GM23248 (cell line): ENCODE measurements at regions not wholly inside any gene's neighbourhood (a gene's known extent, or its start where the extent isn't known, plus 50 kb on each side); places are given as distances from the start of the nearest gene placed in this dataset.
A peak's percentile ranks its signal among the peaks of the same experiment; 100 is the strongest.
"Not testable (repeated sequence)": the region's sequence is repeated elsewhere in the genome, so short reads cannot be mapped to it uniquely, and the experiment has no call there.

Source experiments
- DNase-seq: peaks from one replicate; pipeline ENCODE4 v3.0.0-alpha.2; 2015
- H2AFZ ChIP-seq: fragments of 200-600 bp; sonication (generic); 2 replicates; pipeline ENCODE4 v1.6.1; 2016; ENCODE audit warnings: antibody characterized with exemption
- H3F3A ChIP-seq: fragments of 200-600 bp; sonication (generic); 2 replicates; pipeline ENCODE4 v1.6.1; 2016; ENCODE audit warnings: mild to moderate bottlenecking, antibody characterized with exemption, mixed run types; ENCODE audit not compliant: insufficient read depth
- H3K27ac ChIP-seq: fragments of 200-600 bp; sonication (generic); 2 replicates; pipeline ENCODE4 v1.5.1; 2016; ENCODE audit warnings: mild to moderate bottlenecking
- H3K27me3 ChIP-seq: fragments of 200-600 bp; sonication (generic); replicated peaks from 2 replicates; pipeline ENCODE4 v1.6.1; 2016; ENCODE audit warnings: mild to moderate bottlenecking; ENCODE audit not compliant: insufficient read depth
- H3K36me3 ChIP-seq: fragments of 200-600 bp; sonication (generic); 2 replicates; pipeline ENCODE4 v1.6.1; 2016; ENCODE audit warnings: low read depth, mild to moderate bottlenecking
- H3K4me1 ChIP-seq: fragments of 200-600 bp; sonication (generic); 2 replicates; pipeline ENCODE4 v1.6.1; 2016; ENCODE audit warnings: mild to moderate bottlenecking; ENCODE audit not compliant: insufficient read depth
- H3K4me2 ChIP-seq: fragments of 200-600 bp; sonication (generic); one replicate; pipeline ENCODE4 v1.6.1; 2016; ENCODE audit warnings: mild to moderate bottlenecking; ENCODE audit not compliant: unreplicated experiment
- H3K4me3 ChIP-seq: fragments of 200-600 bp; sonication (generic); 2 replicates; pipeline ENCODE4 v1.5.1; 2016; ENCODE audit warnings: mild to moderate bottlenecking
- H3K79me2 ChIP-seq: fragments of 200-600 bp; sonication (generic); 2 replicates; pipeline ENCODE4 v1.6.1; 2016; ENCODE audit warnings: mild to moderate bottlenecking; ENCODE audit not compliant: insufficient read depth
- H3K9ac ChIP-seq: fragments of 200-600 bp; sonication (generic); 2 replicates; pipeline ENCODE4 v1.6.1; 2016; ENCODE audit warnings: mild to moderate bottlenecking
- H3K9me2 ChIP-seq: fragments of 200-600 bp; sonication (generic); 2 replicates; pipeline ENCODE4 v1.6.1; 2016; ENCODE audit warnings: mixed run types, mild to moderate bottlenecking, moderate library complexity; ENCODE audit not compliant: insufficient read depth
- H3K9me3 ChIP-seq: fragments of 200-600 bp; sonication (generic); one replicate; pipeline ENCODE4 v1.6.1; 2017; ENCODE audit warnings: low read depth
- H4K20me1 ChIP-seq: fragments of 200-600 bp; sonication (generic); 2 replicates; pipeline ENCODE4 v1.6.0; 2016; ENCODE audit not compliant: insufficient read depth
- EZH2 ChIP-seq: fragments of 200-600 bp; sonication (generic); IDR thresholded peaks from 2 replicates; pipeline ENCODE4 v1.6.1; 2018; ENCODE audit warnings: antibody characterized with exemption, mild to moderate bottlenecking; ENCODE audit not compliant: insufficient read depth, poor library complexity, severe bottlenecking
- EZH2phosphoT487 ChIP-seq: fragments of 200-600 bp; sonication (generic); IDR thresholded peaks from 2 replicates; pipeline ENCODE4 v1.6.1; 2018; ENCODE audit warnings: antibody characterized with exemption, moderate library complexity, mild to moderate bottlenecking, low read depth; ENCODE audit not compliant: insufficient read depth
- WGBS, 2 experiments: methylation state at CpG; one replicate each; pipeline ENCODE4 v1.1.6; 2015 to 2017; ENCODE audit warnings: low lambda C conversion rate in 2 of 2, low coverage in 1 of 2; ENCODE audit errors: missing lambda C conversion rate in 2 of 2; 5-methylcytosine and 5-hydroxymethylcytosine counted together
- in situ Hi-C: fragments of 300-500 bp; cut with MboI; formaldehyde crosslinking; loops from 2 replicates; pipeline ENCODE4 v1.15.0; 2020

DNA sequence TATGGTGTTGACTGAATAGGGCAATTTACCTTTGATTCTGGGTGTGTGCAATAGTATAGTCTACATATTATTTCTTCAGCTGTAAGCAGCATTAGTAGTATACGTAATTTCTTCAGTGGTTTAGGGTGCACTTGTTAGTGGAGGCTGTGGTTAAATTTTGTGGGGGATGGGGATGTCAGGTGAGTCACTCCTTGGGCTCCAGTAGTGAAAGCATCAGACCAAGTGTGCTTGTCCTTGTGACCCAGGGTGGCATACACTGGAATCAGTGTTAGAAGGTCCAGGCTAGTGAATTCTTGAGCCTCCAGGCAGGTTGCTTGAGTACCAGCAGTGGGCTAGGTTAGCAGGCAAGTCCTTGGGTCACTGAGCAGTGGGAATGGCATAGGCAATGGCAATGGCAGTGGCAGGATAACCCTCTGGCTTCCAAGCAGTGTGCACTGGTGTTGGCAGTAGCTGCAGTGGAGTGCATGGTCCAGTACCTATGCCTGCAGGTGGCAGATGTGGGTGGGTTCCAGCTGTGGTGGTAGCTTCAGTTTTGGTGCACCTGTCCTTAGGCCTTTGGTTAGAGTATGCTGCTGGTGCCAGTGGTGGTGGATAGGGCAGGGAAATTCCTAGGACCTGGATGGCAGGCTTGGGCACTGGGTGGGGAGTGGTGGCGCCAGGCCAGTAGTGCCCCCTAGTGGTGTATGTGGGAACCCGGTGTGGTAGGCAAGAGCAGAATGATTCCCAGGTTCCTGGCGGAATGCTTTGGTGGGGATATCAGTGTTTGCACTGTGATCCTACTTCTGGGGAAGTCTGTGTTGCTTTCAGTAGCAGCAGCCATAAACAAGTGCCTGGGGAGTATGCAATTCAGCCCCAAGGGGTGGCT is 531.0 kb downstream of the SMARCA1 start:
- H4K20me1 ChIP-seq: no peaks in the 10 kb centered on the region
- 17 to 30% methylated on average over 4 of the region's 4 CpGs for WGBS, 2 experiments
- H3K9me3 ChIP-seq: no peaks in the 10 kb centered on the region
- no peaks in the 10 kb centered on the region for H3F3A ChIP-seq
- H2AFZ ChIP-seq: no peak overlapping the region
- no peak for TF ChIP-seq EZH2
- in situ Hi-C loops: no loop called here
- H3K27ac ChIP-seq: no peak overlapping the region
- H3K4me3 ChIP-seq: no peak overlapping the region
- H3K9me2 ChIP-seq: no peaks in the 10 kb centered on the region
- H3K36me3 ChIP-seq: no peaks in the 10 kb centered on the region
- no peak overlapping the region for H3K4me2 ChIP-seq
- no peaks in the 10 kb centered on the region for H3K27me3 ChIP-seq
- no peak overlapping the region for H3K9ac ChIP-seq
- no peaks in the 10 kb centered on the region for H3K4me1 ChIP-seq
- H3K79me2 ChIP-seq: no peaks in the 10 kb centered on the region
- no peak for DNase-seq

DNA sequence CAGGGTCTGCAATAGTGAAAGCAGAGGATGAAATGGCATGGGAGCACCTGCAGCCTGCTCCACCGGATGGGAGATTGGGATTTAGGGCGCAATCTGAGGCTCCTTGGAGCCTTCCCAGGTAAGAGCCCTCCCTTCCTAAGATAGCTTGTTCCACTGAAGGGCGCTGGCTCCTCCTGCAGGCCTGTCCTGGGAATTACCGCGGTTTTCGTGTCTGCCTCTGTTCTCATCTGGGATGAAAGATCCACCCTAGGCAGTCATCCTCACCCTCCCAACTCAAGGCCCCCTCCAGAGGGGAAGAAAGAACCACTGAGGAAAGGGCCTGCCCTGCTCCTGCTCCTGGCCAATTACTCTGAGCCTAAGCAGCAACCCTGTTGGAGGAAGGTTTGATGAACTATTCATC is 547.5 kb downstream of the SMARCA1 start:
- no peaks in the 10 kb centered on the region for H3K36me3 ChIP-seq
- H3K79me2 ChIP-seq: no peaks in the 10 kb centered on the region
- H3F3A ChIP-seq: no peaks in the 10 kb centered on the region
- no peaks in the 10 kb centered on the region for H3K9me2 ChIP-seq
- DNase-seq: peak; percentile 6
- H3K9ac ChIP-seq: no peak overlapping the region
- no peaks in the 10 kb centered on the region for H4K20me1 ChIP-seq
- H3K27me3 ChIP-seq: no peaks in the 10 kb centered on the region
- no peaks in the 10 kb centered on the region for H3K9me3 ChIP-seq
- H3K4me3 ChIP-seq: no peak overlapping the region
- in situ Hi-C loops: no loop called here
- WGBS, 2 experiments: 0 to 6% methylated on average over 3 to 6 of the region's 6 CpGs
- H3K4me2 ChIP-seq: no peak overlapping the region
- no peak overlapping the region for H2AFZ ChIP-seq
- H3K4me1 ChIP-seq: no peaks in the 10 kb centered on the region
- H3K27ac ChIP-seq: no peak overlapping the region
- TF ChIP-seq EZH2phosphoT487 (no peak), EZH2 (no peak)

DNA sequence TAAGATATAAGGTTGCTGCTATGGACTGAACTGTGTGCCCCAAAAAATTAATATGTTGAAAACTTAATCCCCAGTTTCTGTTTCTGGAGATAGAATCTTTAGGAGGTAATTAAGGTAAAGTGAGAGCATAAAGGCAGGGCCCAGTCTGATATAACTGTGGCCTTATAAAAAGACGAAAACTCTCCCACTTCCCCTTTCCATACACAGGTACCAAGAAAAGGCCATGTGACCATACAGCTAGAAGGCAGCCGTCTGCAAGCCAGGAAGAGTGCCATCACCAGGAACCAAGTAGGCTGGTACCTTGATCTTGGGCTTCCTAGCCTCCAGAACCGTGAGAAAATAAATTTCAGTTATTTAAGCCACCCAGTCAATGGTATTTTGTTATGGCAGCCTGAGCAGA is 550.3 kb downstream of the SMARCA1 start:
- in situ Hi-C loops: no loop called here

DNA sequence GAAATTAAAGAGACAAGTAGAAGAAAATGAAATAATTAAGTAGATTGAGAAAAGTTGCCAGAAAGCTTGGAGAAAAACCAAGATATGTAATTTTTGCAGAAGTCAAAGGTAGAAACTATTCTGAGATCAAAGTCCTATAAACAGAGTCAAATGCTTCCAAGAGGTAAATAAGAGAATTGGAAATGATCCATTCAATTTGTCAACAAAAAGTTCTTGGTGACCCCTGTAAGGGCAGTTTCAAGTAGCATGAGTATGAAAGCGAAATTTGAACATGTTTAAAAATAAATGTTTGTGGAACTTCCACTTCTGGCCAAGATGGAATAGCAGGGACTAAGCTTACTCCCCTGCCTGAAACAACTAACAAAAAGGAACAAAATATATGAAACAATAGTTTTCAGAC is 562.0 kb downstream of the SMARCA1 start:
- Histone ChIP-seq H3K9me3 (no peaks in the 10 kb centered on the region), H3K4me3 (no peak overlapping the region), H3K4me2 (no peak overlapping the region), H4K20me1 (no peaks in the 10 kb centered on the region), H3K9me2 (no peaks in the 10 kb centered on the region), H3K27me3 (no peaks in the 10 kb centered on the region), H3K79me2 (no peaks in the 10 kb centered on the region), H3K4me1 (no peaks in the 10 kb centered on the region), H3K27ac (no peak overlapping the region), H3F3A (no peaks in the 10 kb centered on the region), H3K9ac (no peak overlapping the region), H2AFZ (no peak overlapping the region), H3K36me3 (no peaks in the 10 kb centered on the region)
- 11 to 17% methylated on average over 1 of the region's 1 CpG for WGBS, 2 experiments
- in situ Hi-C loops: no loop called here
- no peak for DNase-seq
- TF ChIP-seq EZH2phosphoT487 (no peak), EZH2 (no peak)

More for the DNA sequence above, 550.3 kb downstream of the SMARCA1 start:
- TF ChIP-seq EZH2phosphoT487: no peak
- no peak for TF ChIP-seq EZH2
- no peaks in the 10 kb centered on the region for H4K20me1 ChIP-seq
- no peaks in the 10 kb centered on the region for H3K36me3 ChIP-seq
- H3K4me3 ChIP-seq: no peak overlapping the region
- WGBS, 2 experiments: 15 to 18% methylated on average over 3 of the region's 3 CpGs
- no peaks in the 10 kb centered on the region for H3K9me2 ChIP-seq
- no peak overlapping the region for H3K4me2 ChIP-seq
- H3K9me3 ChIP-seq: no peaks in the 10 kb centered on the region
- H3K27me3 ChIP-seq: no peaks in the 10 kb centered on the region
- H3K4me1 ChIP-seq: no peaks in the 10 kb centered on the region
- no peaks in the 10 kb centered on the region for H3K79me2 ChIP-seq
- no peak overlapping the region for H3K27ac ChIP-seq
- H2AFZ ChIP-seq: no peak overlapping the region
- H3F3A ChIP-seq: no peaks in the 10 kb centered on the region
- H3K9ac ChIP-seq: no peak overlapping the region
- no peak for DNase-seq

DNA sequence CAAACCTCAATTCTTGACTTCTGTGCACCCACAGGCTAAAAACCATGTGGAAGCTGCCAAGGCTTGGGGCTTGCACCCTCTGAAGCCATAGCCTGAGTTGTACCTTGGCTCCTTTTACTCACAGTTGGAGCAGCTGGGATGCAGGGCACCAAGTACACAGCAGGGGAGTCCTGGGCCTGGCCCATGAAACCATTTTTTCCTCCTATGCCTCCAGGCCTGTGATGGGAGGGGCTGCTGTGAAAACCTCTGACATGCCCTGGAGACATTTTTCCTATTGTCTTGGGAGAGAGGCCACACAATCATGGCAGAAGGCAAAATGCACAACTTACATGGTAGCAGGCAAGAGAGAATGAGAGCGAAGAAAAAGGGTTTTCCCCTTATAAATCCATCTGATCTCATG is 568.6 kb downstream of the SMARCA1 start:
- H3K79me2 ChIP-seq, H3K9me2 ChIP-seq, H3K4me3 ChIP-seq, H4K20me1 ChIP-seq, H3K36me3 ChIP-seq, H3K27ac ChIP-seq, H3K4me2 ChIP-seq, H3K4me1 ChIP-seq, in situ Hi-C loops, DNase-seq, H3K9me3 ChIP-seq, H3K9ac ChIP-seq, H3K27me3 ChIP-seq, H2AFZ ChIP-seq, H3F3A ChIP-seq: not testable (repeated sequence)
- 25% methylated on average over 1 of the region's 1 CpG; no CpG with 5 or more reads in 1 of the 2 experiments for WGBS, 2 experiments
